ENCODE measurements at regions not wholly inside any gene's neighbourhood (a gene's known extent, or its start where the extent isn't known, plus 50 kb on each side); places are given as distances from the start of the nearest gene placed in this dataset.
"Not testable (repeated sequence)": the region's sequence is repeated elsewhere in the genome, so short reads cannot be mapped to it uniquely, and the experiment has no call there.

DNA sequence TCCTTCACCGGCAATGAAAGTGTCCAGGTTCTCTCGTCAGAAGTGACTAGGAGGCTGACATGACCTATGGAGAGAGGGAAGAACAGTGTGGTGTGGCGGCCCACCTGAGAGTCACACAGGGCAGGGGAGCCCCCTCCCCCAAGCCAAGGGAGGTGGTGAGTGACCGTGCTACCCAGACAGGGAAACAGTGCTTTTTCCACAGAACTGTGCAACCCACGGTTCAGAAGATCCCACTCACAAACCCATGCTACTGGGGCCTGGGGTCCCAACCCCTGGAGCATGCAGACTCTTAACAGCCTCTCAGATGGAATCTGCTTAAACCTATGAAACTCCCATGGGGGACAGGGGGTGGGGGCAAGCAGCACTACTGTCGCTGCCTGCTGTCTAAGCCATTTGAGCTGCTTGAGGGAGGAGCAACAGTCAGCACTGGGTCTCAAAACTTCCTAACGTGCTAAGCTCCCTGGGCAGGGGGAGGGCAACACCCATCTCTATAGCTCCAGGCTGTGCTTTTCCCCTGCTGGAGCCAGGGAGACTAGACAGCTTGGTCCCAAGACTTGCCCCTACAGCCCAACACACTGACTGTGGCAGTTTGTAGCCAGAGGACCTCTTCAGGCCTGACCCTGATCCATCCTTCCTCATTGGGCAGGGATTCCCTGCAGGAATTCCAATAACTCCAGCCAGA, 850.4 kb upstream of the AADAT start:
- DNase-seq: no peak

- DNase-seq: no peak
These were observed 848.8 kb upstream of the AADAT start for GRCh38 chr4:170938588-170938987.

DNA sequence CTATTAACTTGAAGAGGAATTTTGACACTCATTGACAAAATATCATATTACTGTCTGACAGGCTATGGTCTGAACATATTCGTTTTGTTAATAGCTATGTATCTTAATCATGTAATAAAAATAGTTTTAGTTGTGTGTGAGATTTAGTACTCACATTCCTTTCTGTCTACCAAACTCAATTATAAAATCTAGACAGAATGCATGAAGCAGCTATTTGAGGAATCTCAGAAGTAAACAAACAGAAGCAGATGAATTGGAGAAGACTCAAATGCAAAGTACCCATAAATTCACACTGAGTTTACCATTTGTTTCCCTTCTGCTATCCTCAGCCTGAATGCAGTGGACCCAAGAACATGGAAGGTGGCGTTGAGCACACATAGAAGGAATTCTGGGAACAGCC, 841.6 kb upstream of the AADAT start:
- DNase-seq: no peak

DNA sequence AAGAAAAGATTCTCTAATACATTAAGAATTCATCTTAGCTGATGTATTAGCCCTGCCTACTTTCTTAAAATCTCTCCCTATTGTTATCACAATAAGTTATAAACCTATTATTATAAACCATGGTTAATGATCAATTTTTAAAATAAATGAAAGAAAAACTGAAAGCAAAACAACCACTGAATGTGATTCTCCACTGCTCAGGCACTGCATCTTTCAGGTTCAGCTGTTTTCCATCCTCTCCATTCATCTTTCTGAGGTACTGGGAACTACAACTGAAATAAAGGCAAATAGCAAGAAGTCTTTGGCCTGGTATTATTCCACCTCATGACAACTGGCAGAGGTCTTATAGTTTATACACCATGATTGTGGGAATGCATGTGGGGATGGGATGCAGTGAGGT, 798.9 kb upstream of the AADAT start:
- no peak for DNase-seq

- no peak for DNase-seq
These were observed 797.6 kb upstream of the AADAT start for GRCh38 chr4:170887396-170887795.

DNA sequence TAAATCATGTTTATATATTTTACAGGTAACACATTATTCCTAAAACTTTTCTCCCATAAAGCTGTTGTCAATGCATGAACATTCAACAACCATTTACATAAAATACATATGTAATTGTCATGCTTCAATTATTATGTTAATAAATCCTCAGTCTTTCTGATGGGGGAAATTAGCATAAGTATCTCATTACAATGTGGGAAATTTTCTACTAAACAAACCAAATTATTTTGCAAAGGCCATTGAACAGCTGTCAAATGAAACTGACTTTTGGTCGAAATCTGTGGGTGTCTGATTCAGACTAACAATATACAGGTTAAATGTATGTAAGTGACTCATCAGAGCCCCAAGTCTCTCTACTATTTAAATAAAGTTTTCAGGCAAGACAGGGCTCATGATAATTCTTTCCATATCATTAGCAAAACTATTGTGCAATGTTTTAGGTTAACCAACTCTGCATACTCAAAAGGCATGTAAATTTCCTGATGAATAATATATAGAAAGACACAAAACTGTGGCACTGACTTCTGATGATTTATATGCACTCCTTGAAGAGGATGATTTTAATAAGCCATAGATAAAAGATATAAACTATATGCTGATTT, 795.3 kb upstream of the AADAT start:
- DNase-seq: no peak

GRCh38 chr4:170881646-170882045, 791.9 kb upstream of the AADAT start:
- DNase-seq: not testable (repeated sequence)

DNA sequence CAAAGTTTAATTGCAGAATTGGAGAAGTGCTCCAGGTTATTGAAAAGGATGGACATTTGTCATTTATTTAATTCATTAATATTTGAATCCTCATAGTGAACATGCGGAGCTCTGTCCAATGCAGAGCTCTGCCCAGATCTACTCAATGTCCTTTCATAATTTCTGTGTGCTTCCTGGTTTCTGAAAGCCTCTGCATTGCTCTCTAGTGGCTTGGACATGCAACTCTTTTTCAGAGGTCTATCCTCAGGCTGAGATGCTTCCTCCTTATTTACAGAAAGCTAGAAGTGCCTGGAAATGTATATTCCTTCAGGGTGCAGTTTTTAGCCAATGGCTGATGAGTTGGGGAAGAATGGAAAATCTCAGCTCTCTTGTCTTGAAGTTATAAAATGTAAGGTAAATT, 786.1 kb upstream of the AADAT start:
- no peak for DNase-seq

DNA sequence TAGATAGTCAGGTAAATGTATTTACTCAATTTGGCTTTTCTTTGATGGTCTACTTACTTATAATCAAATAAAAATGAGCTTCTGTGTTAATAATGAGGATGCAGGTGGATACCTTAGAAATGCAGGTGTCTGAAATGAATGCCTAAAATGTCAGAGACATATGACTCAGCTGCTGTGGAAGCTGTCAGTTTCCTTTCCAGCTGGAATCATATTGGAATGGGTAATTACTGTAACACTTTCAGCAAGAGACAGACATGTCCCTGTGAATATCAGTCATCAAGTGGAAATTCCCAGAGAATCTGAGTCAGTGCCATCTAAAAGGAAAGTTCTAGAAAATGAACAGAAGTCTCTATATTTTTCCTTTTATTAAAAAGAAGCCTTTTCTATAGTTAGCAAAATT, 783.0 kb upstream of the AADAT start:
- peak; percentile 4 to 38 (median 26) for DNase-seq

GRCh38 chr4:170868170-170868569, 778.4 kb upstream of the AADAT start:
- no peak for DNase-seq

DNA sequence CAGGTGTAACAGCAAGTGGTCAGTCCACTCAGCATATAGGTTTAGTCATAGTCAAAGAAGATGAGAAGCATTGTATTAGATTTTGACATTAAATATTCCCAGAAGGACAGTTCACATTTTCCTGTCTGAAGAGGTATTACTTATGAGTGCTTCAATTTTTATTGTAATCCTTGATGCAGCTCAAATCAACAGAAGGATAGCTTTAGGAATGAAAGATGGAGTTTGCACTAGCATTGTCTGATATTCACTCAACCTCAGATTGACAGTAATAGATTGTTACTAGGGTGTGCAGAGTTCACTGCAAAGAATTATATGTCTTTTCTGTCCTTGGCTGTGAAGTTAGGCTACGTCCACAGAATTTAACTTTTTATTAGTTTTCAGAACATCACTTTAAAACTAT, 764.3 kb upstream of the AADAT start:
- DNase-seq: no peak

GRCh38 chr4:170853422-170854021, 763.8 kb upstream of the AADAT start:
- DNase-seq: peak; percentile 40 to 72 (median 44)

DNA sequence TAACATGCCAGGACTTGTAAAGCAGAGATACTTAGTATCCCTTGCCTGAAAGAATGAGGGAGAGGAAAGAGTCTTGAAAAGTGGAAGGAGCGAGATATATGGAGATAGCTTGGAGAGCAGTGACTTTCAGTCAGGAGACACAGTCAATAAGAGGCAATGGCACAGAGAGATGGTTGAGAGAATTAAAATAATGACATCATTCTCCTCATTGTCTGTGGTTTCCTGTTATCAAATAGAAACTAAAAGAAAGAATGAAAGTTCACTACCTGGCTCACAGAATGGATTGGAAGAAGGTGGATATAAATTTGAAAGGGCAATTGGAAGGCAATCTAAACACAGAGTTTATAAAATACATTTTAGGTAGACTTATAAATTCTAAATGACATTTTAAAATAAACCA, 760.2 kb upstream of the AADAT start:
- no peak for DNase-seq

DNA sequence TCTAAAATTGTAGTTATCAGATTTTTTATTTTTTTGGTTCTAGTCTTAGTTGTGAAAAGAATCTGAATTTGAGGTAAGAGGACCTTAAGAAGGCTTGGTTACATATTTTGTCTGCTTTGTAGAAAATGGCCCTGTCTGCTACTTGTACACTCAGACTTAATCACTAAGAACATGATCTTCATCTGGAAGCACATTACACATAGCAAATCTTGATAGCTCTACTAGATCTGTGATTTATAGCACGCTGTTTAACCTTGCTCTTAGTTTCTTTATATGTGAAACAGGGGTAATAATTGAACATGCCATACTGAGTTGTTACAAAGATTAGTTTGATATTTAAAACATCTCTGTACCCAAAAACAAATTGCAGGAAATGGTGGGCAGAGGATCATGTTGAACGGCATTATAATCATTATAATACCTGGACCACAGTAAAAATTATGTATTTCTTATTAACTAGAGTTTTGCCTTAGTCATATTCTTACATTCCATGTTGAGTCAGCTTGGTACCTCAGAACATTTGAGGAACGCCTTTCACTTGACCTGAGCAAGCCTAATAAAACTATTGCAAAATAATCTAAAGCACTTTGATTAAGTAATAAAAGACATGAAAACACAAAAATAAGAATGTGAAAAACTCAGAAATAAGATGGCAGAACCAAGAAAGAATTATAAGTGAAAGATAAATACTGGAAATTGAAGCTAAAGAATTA, 738.0 kb upstream of the AADAT start:
- DNase-seq: no peak

DNA sequence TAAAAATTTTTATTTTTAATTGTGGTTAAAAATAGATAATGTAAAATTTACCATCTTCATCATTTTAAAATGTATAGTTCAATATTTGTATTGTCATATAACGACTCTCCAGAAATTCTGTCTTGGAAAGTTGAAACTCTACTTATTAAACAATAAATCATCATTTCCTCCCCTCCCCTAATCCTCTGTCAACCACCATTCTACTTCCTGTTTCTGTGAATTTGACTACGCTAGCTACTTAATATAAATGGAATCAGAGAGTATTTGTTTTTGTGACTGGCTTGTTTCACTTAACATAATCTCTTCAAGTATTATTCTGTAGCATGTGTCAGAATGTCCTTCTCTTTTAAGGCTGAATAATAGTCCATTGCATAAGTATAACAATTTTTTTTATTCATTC, 729.0 kb upstream of the AADAT start:
- no peak for DNase-seq

DNA sequence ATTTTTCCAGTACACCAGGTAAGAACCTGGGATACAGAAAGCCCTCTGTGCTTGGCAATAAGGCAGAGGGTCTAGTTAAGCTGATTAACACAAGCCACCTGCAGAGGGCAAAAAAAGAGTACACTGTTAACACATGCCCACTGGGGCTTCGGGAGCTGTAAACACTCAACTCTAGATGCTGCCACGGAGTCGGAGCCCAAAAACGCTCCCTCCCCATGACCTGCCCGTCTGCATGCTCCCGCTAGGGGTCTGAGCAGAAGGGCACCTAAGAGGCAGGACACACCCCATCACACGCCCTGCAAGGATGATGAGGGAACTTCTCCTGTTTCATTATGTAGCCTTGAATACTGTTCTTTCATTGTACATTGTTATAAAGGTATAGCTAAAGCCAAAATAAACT, 715.6 kb upstream of the AADAT start:
- no peak for DNase-seq

DNA sequence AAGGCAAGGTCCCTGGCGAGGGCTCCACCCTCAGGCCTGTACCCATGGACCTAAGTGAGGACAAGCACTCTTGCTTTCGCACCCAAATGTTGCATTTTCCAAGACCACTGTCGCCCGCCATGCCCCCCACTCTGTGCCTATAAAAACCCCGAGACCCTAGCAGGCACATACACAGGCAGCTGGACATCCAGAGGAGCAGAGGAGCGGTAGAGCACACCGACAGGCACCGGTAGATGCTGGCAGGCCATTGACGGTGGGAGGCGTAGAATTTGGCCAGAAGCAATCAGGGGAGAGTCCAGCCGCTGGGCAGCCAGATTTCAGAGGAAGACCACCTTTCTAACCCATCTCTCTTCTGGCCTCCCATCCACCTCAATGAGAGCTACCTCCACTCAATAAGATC, 715.2 kb upstream of the AADAT start:
- DNase-seq: no peak

- no peak for DNase-seq
These were observed 713.7 kb upstream of the AADAT start for GRCh38 chr4:170803492-170803891.

GRCh38 chr4:170801771-170802170, 712.0 kb upstream of the AADAT start:
- DNase-seq: no peak

DNA sequence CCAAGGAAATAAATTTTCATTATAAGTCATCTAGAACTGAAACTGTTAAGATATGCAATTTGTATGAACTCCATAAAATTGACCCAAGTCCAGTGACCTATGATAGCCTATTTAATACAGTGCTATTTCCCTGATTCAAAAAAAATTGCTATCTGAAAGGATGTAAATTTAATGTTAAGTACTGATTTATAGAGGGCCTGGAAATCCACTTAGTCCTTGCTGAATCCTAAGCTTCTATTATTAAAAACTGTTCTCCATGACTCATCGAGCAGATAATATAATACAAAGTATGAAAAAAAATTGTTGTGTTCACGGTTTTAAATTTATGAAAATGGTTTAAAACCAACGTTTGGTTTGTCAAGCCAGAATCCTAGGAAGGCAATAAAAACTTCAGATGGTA, 704.8 kb upstream of the AADAT start:
- DNase-seq: no peak

DNA sequence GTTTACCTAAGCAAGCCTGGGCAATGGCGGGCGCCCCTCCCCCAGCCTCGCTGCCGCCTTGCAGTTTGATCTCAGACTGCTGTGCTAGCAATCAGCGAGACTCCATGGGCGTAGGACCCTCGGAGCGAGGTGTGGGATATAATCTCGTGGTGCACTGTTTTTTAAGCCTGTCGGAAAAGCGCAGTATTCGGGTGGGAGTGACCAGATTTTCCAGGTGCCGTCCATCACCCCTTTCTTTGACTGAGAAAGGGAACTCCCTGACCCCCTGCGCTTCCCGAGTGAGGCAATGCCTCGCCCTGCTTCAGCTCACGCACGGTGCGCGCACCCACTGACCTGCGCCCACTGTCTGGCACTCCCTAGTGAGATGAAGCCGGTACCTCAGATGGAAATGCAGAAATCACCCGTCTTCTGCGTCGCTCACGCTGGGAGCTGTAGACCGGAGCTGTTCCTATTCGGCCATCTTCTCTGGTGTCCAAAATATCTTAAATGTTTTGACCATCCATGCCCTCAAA, 698.8 kb upstream of the AADAT start:
- not testable (repeated sequence) for DNase-seq

GRCh38 chr4:170777663-170778062, 687.9 kb upstream of the AADAT start:
- DNase-seq: no peak

DNA sequence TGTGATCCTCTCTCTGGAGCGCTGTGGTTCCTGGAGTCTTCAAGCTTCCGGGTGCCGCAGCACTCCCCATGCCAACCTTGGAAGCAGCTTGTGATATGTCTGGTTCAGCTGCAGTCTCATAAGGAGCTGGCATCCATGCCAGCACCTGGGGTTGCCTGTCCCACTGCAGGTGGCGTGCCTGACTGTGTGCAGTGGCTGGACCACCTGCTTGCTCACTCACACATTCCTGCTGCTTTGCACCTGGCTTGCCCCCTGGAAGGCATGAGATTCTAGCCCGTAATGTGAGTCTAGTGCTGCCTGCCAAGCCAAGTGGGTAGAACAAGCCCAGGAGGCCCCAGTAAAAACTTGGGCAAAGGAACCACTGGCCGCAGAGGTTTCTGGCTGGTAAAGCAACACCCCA, 687.2 kb upstream of the AADAT start:
- no peak for DNase-seq

- DNase-seq: no peak
These were observed 686.1 kb upstream of the AADAT start for GRCh38 chr4:170775851-170776250.
